GM12865 (cell line): ENCODE measurements at regions not wholly inside any gene's neighbourhood (a gene's known extent, or its start where the extent isn't known, plus 50 kb on each side); places are given as distances from the start of the nearest gene placed in this dataset.

Experiments
- DNase-seq: peaks from one replicate; pipeline ENCODE4 v3.0.0; 2010; ENCODE audit warnings: low read depth
- H3K4me3 ChIP-seq: 2 replicates; pipeline ENCODE4 v1.5.1; 2011; ENCODE audit warnings: mild to moderate bottlenecking, low read depth, low read length, control low read depth
- TF ChIP-seq, protein P1 (sequence below): IDR thresholded peaks from 2 replicates; pipeline ENCODE4 v1.5.1; 2011; ENCODE audit warnings: low read length, control low read depth, low read depth, inconsistent platforms; ENCODE audit not compliant: insufficient read depth; ENCODE audit errors: missing control alignments

DNA sequence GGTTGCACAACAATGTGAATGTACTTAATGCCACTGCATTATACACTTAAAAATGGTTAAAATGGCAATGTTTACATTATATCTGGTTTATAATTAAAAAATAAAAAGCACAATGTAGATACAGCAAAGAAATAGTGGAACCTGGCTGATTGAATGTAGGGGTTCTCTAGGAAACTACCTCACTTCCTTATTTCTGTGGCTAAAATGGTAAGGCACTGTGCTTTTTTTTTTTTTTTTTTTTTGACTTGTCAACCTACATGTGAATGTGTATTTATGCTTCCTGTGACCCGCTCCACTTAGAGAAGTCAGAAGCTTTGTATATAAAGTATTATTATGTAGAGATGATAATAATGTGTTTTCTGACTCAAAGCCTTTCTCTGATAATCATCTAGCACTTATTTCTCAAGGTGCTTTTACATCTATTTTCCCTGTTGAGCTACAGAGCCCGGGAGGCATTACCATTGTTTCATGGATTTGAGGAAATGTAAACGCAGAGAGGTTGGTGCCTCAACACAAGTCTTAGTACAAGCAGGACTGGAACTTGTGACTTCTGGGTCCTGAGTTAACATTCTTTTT lies 55.0 kb downstream of the SOX4 start:
- TF ChIP-seq, protein P1, sequence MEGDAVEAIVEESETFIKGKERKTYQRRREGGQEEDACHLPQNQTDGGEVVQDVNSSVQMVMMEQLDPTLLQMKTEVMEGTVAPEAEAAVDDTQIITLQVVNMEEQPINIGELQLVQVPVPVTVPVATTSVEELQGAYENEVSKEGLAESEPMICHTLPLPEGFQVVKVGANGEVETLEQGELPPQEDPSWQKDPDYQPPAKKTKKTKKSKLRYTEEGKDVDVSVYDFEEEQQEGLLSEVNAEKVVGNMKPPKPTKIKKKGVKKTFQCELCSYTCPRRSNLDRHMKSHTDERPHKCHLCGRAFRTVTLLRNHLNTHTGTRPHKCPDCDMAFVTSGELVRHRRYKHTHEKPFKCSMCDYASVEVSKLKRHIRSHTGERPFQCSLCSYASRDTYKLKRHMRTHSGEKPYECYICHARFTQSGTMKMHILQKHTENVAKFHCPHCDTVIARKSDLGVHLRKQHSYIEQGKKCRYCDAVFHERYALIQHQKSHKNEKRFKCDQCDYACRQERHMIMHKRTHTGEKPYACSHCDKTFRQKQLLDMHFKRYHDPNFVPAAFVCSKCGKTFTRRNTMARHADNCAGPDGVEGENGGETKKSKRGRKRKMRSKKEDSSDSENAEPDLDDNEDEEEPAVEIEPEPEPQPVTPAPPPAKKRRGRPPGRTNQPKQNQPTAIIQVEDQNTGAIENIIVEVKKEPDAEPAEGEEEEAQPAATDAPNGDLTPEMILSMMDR = no peak
- H3K4me3 ChIP-seq = no peak overlapping the region
- peak; percentile 36 for DNase-seq

DNA sequence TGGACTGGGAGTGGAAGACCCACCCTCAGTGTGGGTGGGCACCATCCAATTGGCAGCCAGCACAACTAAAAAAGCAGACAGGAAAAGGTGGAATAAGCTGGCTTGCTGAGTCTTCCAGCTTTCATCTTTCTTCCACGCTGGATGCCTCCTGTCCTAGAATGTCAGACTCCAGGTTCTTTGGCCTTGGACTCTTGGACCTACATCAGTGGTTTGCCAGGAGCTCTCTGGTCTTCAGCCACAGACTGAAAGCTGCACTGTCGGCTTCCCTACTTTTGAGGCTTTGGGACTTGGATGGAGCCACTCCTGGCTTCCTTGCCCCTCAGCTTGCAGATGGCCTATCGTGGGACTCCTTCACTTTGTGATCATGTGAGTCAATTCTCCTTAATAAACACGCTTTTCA lies 59.8 kb downstream of the SOX4 start:
- H3K4me3 ChIP-seq = no peak overlapping the region
- no peak for DNase-seq
- TF ChIP-seq, protein P1 = no peak

DNA sequence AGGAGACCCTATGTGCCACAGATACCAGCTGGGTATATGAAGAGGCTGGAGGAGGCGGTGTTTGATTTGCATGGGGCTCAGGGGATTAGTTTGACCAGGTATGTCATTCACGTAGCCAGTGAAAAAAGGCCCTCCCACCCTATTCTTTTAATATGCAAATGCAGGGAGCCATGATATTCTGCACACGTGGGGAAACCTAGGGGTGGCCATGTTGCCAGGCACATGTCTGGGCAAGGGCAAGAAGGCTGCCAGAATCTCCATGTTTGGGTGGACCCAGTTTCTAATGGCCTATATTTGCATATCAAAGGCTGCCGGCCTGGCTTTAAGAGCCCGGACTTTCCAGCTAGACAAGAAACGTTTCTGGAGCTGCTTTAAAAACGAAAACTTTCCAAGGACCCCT lies 60.4 kb downstream of the SOX4 start:
- DNase-seq = peak; percentile 21
- H3K4me3 ChIP-seq = no peak overlapping the region
- TF ChIP-seq, protein P1 = no peak

DNA sequence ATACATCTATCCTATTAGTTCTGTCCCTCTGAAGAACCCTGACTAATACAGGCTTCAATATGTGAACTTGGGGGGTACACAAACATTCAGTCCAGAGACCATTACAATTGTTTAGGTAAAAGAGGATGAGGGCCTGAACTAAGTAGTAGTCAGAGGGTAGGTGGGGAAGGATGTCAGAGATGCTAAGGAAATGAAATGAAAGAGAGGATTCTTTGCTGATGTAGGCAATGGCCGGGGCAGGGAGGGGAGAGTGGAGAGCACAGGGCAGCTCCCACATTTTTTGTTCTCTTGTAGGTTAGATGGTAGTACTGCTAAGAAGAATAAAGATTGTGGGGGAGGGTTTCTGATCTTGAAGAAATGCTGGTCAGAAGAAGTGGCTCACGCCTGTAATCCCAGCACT lies 60.8 kb downstream of the SOX4 start:
- no peak overlapping the region for H3K4me3 ChIP-seq
- TF ChIP-seq, protein P1 = no peak
- DNase-seq = no peak

DNA sequence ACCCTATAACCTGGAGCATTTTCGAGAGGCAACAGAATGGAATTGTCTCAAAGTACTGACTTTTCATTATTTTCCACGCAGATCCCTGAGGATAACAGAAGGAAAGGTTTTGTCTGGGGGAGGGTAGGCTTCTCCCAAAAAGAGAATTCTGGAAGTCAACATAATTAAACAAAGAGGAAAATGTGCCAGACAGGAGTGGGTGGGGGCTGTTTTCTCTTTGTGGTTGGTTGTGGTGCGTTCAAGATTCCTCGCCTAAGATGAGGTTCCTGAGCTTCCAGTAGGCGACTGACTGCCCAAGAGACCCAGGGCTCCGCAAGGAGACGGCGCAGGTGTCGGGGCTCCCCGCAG lies 70.4 kb downstream of the SOX4 start:
- no peak for DNase-seq
- TF ChIP-seq, protein P1 = no peak
- no peak overlapping the region for H3K4me3 ChIP-seq

DNA sequence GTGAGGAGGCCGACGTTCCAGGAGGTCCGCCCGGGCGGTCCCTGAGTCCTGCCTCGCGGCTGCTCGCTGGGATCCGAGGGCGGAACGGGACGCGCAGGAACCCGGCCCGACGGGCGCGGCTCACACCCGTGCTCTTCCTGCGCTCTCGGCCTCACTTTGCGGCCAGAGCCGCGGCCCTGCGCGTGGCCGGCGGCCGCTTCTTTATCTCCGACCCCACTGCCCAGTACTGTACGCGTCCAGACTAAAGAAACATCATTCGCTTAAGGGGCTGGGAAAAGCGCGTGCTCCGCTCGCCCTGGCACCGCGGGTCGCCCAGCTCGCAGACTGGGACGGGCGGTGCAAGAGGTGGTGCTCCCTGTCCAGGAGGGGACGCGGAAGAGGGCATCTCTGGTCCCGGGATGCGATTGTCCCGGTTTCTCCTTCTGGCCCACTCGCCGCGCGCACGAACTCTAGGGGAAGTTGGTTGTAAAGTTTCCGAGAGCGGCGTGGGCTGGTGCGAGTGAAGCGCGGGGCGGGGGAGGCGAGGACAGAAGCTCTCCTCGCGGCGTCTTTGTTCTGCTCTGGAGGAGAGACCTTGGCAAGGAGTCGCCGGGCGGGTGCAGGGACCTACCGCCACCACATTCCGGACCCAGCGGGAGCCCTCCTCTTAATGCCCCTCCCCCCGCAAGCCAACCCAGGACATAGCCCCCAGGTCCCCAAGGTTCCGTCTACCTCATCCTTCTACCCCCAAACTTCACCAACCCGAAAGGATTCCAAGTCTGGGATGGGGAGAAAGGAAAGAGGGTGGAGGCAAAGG lies 71.0 kb downstream of the SOX4 start:
- no peak overlapping the region for H3K4me3 ChIP-seq
- TF ChIP-seq, protein P1 = no peak
- DNase-seq = no peak

DNA sequence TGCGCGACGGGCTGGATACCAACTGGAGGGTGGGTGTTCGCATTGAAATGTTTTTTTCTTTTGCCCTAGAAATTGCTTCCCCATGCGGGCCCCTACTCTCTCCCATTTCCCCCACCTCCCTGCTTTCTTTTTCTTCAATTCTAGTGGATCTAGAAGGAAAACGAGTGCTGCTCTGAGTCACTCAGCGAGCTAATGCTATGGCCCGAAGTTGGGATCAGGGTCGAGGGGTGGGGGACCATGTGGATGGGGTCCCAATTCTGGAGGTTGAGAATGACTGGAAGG lies 71.5 kb downstream of the SOX4 start:
- H3K4me3 ChIP-seq = no peak overlapping the region
- no peak for DNase-seq
- TF ChIP-seq, protein P1 = no peak
